Liver (tissue), 3 donors: ENCODE measurements at regions not wholly inside any gene's neighbourhood (a gene's known extent, or its start where the extent isn't known, plus 50 kb on each side); places are given as distances from the start of the nearest gene placed in this dataset.

Experiments
- EGR1 ChIP-seq, 2 donors: IDR thresholded peaks; 2 replicates each; pipeline ENCODE4 v1.6.1; 2016 to 2018; ENCODE audit warnings: antibody characterized with exemption in 2 of 2, low read depth in 2 of 2
- FOXA1 ChIP-seq: IDR thresholded peaks from 2 replicates; pipeline ENCODE4 v1.6.1; 2016; ENCODE audit warnings: antibody characterized with exemption
- HNF4G ChIP-seq: IDR thresholded peaks from 2 replicates; pipeline ENCODE4 v1.6.1; 2016; ENCODE audit warnings: antibody characterized with exemption
- SP1 ChIP-seq: IDR thresholded peaks from 2 replicates; pipeline ENCODE4 v1.6.1; 2018; ENCODE audit warnings: antibody characterized with exemption, mild to moderate bottlenecking
- TAF1 ChIP-seq: conservative IDR thresholded peaks from 2 replicates; pipeline ENCODE4 v1.6.1; 2016; ENCODE audit warnings: antibody characterized with exemption, mild to moderate bottlenecking
- YY1 ChIP-seq: IDR thresholded peaks from 2 replicates; pipeline ENCODE4 v1.6.1; 2016; ENCODE audit warnings: antibody characterized with exemption, mild to moderate bottlenecking
- TF ChIP-seq, protein P1 (sequence below): IDR thresholded peaks from 2 replicates; pipeline ENCODE4 v1.6.1; 2016; ENCODE audit warnings: antibody characterized with exemption, mild to moderate bottlenecking
- TF ChIP-seq, protein P2 (sequence below): fragments of 150-350 bp; IDR thresholded peaks from 2 replicates; pipeline ENCODE4 v1.5.1; 2017; ENCODE audit warnings: improper control_type of control experiment, low read depth, low read length; ENCODE audit not compliant: missing input control
- TF ChIP-seq, protein P3 (sequence below): IDR thresholded peaks from 2 replicates; pipeline ENCODE4 v1.6.1; 2016; ENCODE audit warnings: antibody characterized with exemption
- TF ChIP-seq, protein P4 (sequence below): IDR thresholded peaks from 2 replicates; pipeline ENCODE4 v1.6.1; 2016; ENCODE audit warnings: antibody characterized with exemption
- donor health status: healthy.
- donor health status: healthy.

DNA sequence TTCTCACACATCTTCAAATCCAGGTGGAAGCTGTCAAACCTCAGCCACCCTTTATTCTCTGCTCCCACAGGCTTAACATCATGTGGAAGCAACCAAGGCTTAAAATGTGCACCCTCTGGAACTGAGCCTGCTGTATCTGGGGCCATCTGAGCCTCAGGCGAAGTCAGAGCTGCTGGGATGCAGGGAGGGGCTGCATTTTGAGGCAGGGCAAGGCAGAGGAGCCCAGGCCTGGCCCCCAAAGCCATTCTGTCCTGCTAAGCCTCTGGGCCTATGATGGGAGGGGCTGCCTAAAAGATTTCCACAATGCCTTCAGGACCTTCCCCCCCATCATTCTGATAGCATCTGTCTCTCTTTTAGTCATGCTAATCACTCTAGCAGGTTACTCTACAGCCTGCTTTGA, 51.7 kb upstream of the COBL start:
- no peak for TF ChIP-seq HNF4G
- TF ChIP-seq, protein P1, sequence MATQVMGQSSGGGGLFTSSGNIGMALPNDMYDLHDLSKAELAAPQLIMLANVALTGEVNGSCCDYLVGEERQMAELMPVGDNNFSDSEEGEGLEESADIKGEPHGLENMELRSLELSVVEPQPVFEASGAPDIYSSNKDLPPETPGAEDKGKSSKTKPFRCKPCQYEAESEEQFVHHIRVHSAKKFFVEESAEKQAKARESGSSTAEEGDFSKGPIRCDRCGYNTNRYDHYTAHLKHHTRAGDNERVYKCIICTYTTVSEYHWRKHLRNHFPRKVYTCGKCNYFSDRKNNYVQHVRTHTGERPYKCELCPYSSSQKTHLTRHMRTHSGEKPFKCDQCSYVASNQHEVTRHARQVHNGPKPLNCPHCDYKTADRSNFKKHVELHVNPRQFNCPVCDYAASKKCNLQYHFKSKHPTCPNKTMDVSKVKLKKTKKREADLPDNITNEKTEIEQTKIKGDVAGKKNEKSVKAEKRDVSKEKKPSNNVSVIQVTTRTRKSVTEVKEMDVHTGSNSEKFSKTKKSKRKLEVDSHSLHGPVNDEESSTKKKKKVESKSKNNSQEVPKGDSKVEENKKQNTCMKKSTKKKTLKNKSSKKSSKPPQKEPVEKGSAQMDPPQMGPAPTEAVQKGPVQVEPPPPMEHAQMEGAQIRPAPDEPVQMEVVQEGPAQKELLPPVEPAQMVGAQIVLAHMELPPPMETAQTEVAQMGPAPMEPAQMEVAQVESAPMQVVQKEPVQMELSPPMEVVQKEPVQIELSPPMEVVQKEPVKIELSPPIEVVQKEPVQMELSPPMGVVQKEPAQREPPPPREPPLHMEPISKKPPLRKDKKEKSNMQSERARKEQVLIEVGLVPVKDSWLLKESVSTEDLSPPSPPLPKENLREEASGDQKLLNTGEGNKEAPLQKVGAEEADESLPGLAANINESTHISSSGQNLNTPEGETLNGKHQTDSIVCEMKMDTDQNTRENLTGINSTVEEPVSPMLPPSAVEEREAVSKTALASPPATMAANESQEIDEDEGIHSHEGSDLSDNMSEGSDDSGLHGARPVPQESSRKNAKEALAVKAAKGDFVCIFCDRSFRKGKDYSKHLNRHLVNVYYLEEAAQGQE: no peak
- no peak for TF ChIP-seq YY1
- TF ChIP-seq, protein P2, sequence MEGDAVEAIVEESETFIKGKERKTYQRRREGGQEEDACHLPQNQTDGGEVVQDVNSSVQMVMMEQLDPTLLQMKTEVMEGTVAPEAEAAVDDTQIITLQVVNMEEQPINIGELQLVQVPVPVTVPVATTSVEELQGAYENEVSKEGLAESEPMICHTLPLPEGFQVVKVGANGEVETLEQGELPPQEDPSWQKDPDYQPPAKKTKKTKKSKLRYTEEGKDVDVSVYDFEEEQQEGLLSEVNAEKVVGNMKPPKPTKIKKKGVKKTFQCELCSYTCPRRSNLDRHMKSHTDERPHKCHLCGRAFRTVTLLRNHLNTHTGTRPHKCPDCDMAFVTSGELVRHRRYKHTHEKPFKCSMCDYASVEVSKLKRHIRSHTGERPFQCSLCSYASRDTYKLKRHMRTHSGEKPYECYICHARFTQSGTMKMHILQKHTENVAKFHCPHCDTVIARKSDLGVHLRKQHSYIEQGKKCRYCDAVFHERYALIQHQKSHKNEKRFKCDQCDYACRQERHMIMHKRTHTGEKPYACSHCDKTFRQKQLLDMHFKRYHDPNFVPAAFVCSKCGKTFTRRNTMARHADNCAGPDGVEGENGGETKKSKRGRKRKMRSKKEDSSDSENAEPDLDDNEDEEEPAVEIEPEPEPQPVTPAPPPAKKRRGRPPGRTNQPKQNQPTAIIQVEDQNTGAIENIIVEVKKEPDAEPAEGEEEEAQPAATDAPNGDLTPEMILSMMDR: no peak
- no peak for TF ChIP-seq SP1
- TF ChIP-seq, protein P3, sequence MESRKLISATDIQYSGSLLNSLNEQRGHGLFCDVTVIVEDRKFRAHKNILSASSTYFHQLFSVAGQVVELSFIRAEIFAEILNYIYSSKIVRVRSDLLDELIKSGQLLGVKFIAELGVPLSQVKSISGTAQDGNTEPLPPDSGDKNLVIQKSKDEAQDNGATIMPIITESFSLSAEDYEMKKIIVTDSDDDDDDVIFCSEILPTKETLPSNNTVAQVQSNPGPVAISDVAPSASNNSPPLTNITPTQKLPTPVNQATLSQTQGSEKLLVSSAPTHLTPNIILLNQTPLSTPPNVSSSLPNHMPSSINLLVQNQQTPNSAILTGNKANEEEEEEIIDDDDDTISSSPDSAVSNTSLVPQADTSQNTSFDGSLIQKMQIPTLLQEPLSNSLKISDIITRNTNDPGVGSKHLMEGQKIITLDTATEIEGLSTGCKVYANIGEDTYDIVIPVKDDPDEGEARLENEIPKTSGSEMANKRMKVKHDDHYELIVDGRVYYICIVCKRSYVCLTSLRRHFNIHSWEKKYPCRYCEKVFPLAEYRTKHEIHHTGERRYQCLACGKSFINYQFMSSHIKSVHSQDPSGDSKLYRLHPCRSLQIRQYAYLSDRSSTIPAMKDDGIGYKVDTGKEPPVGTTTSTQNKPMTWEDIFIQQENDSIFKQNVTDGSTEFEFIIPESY: no peak
- TF ChIP-seq, protein P4, sequence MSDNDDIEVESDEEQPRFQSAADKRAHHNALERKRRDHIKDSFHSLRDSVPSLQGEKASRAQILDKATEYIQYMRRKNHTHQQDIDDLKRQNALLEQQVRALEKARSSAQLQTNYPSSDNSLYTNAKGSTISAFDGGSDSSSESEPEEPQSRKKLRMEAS: no peak
- TF ChIP-seq TAF1: no peak
- no peak for TF ChIP-seq EGR1 (IDR thresholded peaks at IDR 0.05; ENCODE audit: low read depth in 2 of 2)
- TF ChIP-seq FOXA1: no peak
